ENCODE measurements at regions not wholly inside any gene's neighbourhood (a gene's known extent, or its start where the extent isn't known, plus 50 kb on each side); places are given as distances from the start of the nearest gene placed in this dataset.

DNA sequence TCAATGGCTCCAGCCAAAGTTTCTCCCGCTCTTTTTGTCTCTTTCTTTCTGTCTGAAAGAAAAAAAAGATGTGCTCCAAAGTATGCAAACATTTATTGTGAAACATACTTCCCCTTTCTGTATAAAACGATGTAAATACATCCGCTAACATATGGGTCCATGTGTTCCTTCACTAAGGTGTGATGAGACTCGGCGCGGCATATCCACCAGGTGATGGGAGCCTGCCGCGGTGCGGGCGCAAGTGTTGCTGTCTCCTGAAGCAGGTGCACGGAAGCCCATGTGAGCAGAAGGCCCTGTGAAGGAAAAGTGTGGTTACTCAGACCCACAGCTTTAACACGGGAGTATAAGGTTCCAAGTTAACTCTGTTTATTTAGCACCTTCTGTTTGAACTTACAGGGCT lies 466.6 kb upstream of the C1orf87 start:
- no peaks in the 10 kb centered on the region for H3K9me3 ChIP-seq (ENCODE audit: insufficient read depth, low read depth)
- no TSS peak for BruUV-seq (replicated peaks)
- H3K4me1 ChIP-seq (replicated peaks; ENCODE audit: insufficient read depth), result no peaks in the 10 kb centered on the region
- H3K4me2 ChIP-seq, result no peak overlapping the region
- TF ChIP-seq, protein P1, sequence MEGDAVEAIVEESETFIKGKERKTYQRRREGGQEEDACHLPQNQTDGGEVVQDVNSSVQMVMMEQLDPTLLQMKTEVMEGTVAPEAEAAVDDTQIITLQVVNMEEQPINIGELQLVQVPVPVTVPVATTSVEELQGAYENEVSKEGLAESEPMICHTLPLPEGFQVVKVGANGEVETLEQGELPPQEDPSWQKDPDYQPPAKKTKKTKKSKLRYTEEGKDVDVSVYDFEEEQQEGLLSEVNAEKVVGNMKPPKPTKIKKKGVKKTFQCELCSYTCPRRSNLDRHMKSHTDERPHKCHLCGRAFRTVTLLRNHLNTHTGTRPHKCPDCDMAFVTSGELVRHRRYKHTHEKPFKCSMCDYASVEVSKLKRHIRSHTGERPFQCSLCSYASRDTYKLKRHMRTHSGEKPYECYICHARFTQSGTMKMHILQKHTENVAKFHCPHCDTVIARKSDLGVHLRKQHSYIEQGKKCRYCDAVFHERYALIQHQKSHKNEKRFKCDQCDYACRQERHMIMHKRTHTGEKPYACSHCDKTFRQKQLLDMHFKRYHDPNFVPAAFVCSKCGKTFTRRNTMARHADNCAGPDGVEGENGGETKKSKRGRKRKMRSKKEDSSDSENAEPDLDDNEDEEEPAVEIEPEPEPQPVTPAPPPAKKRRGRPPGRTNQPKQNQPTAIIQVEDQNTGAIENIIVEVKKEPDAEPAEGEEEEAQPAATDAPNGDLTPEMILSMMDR (conservative IDR thresholded peaks at IDR 0.05), result no peak
- TF ChIP-seq EZH2 (IDR thresholded peaks at IDR 0.05; ENCODE audit: low read depth), result no peak
- intact Hi-C loops (cut with micrococcal nuclease; ENCODE audit: unreplicated experiment), result no loop called here
- no peak for DNase-seq
- no peaks in the 10 kb centered on the region for H3K9me2 ChIP-seq (ENCODE audit: insufficient read depth)
- no peak overlapping the region for H3K27ac ChIP-seq
- no peaks in the 10 kb centered on the region for H4K20me1 ChIP-seq (ENCODE audit: insufficient read depth)
- H3K4me3 ChIP-seq, result no peak overlapping the region
- CTCF ChIA-PET, result no interaction called here
- no peaks in the 10 kb centered on the region for H3K79me2 ChIP-seq (ENCODE audit: low read depth)
- no peak overlapping the region for H2AFZ ChIP-seq
- H3K27me3 ChIP-seq (ENCODE audit: insufficient read depth, low read depth), result no peaks in the 10 kb centered on the region
- no peaks in the 10 kb centered on the region for H3K36me3 ChIP-seq (ENCODE audit: low read depth)
- no peaks in the 10 kb centered on the region for H3F3A ChIP-seq (ENCODE audit: insufficient read depth, low read depth)
- POLR2A ChIA-PET (ENCODE audit: unreplicated experiment), result no interaction called here

DNA sequence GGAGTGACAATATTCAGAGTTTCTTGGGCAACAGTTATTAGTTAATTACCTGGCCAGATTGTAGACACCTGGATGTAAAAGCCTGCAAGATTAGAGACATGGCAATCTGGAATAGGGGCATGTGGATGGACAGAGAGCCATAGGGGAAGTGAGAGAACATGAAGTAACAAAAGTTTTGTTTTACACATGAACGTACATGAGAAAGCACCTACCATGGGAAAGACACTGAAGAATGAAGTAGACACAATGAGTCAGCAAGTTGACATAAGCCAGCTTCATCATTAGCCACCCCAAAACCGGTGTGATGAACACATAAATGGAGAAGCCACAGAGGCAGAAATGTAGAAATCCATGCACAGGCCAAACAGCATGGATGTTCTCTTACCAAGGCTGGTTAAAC lies 462.1 kb upstream of the C1orf87 start:
- ChIA-PET POLR2A (ENCODE audit: unreplicated experiment) (no interaction called here), CTCF (no interaction called here)
- no peak overlapping the region for H3K4me3 ChIP-seq
- H3K9me3 ChIP-seq (ENCODE audit: insufficient read depth, low read depth), result no peaks in the 10 kb centered on the region
- DNase-seq, result no peak
- H3K4me2 ChIP-seq, result no peak overlapping the region
- BruUV-seq (replicated peaks), result no TSS peak
- H3K27ac ChIP-seq, result no peak overlapping the region
- no peaks in the 10 kb centered on the region for H3K27me3 ChIP-seq (ENCODE audit: insufficient read depth, low read depth)
- intact Hi-C loops (cut with micrococcal nuclease; ENCODE audit: unreplicated experiment), result no loop called here
- no peaks in the 10 kb centered on the region for H3F3A ChIP-seq (ENCODE audit: insufficient read depth, low read depth)
- no peaks in the 10 kb centered on the region for H4K20me1 ChIP-seq (ENCODE audit: insufficient read depth)
- H3K4me1 ChIP-seq (replicated peaks; ENCODE audit: insufficient read depth), result no peaks in the 10 kb centered on the region
- H3K9me2 ChIP-seq (ENCODE audit: insufficient read depth), result no peaks in the 10 kb centered on the region
- no peaks in the 10 kb centered on the region for H3K79me2 ChIP-seq (ENCODE audit: low read depth)
- TF ChIP-seq EZH2 (IDR thresholded peaks at IDR 0.05; ENCODE audit: low read depth), result no peak
- TF ChIP-seq, protein P1 (conservative IDR thresholded peaks at IDR 0.05), result no peak
- no peaks in the 10 kb centered on the region for H3K36me3 ChIP-seq (ENCODE audit: low read depth)
- H2AFZ ChIP-seq, result no peak overlapping the region; the same call in 1 of the 2 replicates

DNA sequence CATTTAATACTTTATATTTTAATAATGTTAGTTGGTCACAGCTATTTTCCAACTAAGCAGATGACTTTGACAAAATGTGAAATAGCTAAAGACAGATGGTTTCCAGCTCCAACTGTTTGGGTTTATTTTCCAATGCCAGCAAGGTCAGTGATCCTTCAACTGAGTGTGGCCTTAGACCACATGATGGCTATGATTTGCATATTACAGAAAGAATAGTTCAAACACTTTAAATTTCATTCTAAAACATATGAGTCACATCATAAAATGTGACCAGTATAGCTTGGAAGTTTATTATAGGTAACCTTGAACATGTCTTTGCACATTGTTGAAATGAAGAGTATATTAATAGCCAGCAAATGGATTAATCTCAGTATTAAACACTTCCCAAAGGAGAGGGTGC lies 454.0 kb upstream of the C1orf87 start:
- Histone ChIP-seq H3K4me3 (no peak overlapping the region), H3K79me2 (ENCODE audit: low read depth) (no peaks in the 10 kb centered on the region), H3K4me2 (no peak overlapping the region), H3K9me3 (ENCODE audit: insufficient read depth, low read depth) (no peaks in the 10 kb centered on the region), H3K9me2 (ENCODE audit: insufficient read depth) (no peaks in the 10 kb centered on the region), H3K27ac (no peak overlapping the region), H2AFZ (no peak overlapping the region), H3K4me1 (replicated peaks; ENCODE audit: insufficient read depth) (no peaks in the 10 kb centered on the region), H3K27me3 (ENCODE audit: insufficient read depth, low read depth) (no peaks in the 10 kb centered on the region), H4K20me1 (ENCODE audit: insufficient read depth) (no peaks in the 10 kb centered on the region), H3F3A (ENCODE audit: insufficient read depth, low read depth) (no peaks in the 10 kb centered on the region), H3K36me3 (ENCODE audit: low read depth) (no peaks in the 10 kb centered on the region)
- ChIA-PET POLR2A (ENCODE audit: unreplicated experiment) (no interaction called here), CTCF (no interaction called here)
- TF ChIP-seq EZH2 (IDR thresholded peaks at IDR 0.05; ENCODE audit: low read depth), result no peak
- TF ChIP-seq, protein P1 (conservative IDR thresholded peaks at IDR 0.05), result no peak
- BruUV-seq (replicated peaks), result no TSS peak
- no peak for DNase-seq
- intact Hi-C loops (cut with micrococcal nuclease; ENCODE audit: unreplicated experiment), result no loop called here
